ELF-1 (cell line): ENCODE measurements at regions not wholly inside any gene's neighbourhood (a gene's known extent, or its start where the extent isn't known, plus 50 kb on each side); places are given as distances from the start of the nearest gene placed in this dataset.

Source experiments
- DNase-seq: peaks from one replicate; pipeline ENCODE4 v3.0.0-alpha.2; 2016; ENCODE audit warnings: low read depth, low spot score

DNA sequence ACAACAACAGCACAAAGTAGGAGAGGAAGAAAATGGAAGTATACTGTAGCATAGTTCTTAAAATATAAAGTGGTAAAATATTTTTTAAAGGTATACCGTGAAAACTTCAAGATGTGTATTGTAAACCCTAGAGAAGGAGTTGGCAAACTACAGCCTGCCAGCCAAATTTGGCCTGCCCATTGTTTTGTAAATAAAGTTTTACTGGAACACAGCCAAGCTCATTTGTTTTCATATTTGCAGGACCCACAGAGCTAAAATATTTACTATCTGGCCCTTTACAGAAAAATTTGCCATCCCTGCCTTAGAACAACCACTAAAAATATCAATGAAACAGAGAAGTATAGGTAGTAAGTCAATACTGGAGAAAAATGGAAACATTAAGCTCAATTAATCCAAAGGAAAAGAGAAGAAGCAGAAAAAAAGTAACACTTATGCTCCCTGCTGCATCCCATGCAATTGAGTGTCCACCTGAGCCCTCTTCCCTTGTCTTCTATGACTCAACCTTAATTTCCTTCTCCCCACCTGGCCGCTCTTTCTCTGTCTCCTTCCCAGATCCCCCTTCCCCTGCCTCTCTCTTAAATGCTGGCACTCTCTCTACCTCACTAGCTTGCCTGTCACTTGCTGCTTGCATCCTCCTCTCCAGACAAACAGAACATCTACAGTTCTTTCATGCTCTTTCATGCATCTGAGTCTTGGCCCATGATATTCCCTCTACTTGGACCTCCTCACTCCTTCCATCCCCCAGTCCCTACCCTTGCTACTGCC is 50.6 kb upstream of the FER start:
- DNase-seq: no peak

DNA sequence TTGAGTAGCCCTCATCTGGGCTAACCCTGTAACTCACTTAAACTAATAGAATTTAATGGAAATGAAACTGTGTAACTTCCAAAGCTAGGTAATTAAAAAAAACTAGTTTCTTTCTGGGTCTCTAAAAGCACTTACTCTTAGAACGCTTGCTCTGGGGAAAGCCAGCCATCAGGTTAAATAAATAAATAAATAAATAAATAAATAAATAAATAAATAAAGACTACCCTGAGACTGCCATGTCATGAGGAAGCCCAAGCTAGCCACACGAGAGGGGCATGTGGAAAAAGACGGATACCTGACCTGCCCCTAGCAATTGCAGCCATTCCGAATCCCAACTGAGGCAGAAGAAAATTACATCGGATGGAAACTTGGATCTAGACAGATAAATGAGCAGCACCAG is 51.3 kb upstream of the FER start:
- DNase-seq: no peak

DNA sequence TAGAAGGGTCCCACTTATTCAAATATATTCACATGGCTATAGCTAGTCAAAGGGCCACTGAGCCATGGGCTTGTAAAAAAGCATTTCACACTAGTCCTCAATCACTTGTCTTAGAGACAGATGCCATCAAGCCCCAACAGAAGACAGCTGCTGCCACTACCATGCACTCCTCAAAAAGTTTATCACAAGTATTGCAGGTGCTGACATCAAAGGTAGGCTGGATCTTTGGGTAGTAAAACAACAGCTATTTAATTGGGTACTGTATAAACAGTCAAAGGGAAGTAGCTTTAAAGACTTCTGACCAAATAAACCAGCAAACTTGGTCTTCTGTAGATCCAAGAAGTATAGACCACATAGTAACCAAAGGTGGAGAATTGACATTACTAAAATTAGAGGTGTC is 59.2 kb upstream of the FER start:
- DNase-seq: no peak

DNA sequence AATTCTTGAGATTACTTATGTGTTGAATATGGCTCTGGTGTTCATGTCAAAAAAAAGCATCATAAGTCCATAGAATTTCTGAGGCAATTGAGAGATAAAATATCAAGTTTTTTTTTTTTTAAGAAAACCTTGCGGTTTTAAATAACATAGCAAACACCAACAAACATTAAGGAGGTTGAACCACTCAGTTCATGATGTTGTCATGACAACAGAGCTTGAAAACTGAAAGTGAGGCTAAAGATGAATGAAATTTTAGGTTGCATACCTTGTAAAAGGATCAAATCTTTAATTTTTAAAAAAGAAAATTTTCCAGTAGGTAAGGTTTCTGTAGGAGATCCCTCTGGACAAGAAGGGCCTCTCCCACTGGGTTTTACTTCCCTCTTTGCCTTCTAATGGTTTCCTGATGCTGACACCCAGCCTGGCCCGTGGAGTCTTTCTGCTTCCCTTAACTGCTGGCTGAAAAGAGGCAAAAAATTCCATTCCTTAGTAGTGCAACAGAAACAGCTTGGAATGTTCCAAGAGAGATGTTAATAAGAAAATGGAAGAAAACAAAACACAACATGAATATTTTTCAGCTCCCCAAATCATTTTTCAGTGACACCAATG is 60.0 kb upstream of the FER start:
- DNase-seq: no peak

DNA sequence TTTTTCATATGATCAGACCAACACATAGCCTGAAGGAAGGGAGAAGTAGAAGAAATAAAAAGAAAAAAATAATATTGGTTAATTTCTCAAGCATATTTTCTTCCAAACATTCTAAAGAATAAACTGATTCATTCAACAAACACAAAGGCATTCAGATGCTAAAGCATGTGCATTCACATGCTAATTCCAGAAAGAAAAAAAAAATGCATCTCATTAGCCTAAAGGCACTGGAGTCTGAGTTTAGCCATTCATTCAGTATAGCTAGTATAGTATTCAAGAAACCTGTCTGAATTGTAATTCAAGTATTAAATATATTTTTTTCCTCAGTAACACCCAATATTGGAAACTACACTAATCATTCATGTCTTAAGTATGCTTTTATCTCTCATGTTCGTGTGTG is 61.0 kb upstream of the FER start:
- DNase-seq: no peak

DNA sequence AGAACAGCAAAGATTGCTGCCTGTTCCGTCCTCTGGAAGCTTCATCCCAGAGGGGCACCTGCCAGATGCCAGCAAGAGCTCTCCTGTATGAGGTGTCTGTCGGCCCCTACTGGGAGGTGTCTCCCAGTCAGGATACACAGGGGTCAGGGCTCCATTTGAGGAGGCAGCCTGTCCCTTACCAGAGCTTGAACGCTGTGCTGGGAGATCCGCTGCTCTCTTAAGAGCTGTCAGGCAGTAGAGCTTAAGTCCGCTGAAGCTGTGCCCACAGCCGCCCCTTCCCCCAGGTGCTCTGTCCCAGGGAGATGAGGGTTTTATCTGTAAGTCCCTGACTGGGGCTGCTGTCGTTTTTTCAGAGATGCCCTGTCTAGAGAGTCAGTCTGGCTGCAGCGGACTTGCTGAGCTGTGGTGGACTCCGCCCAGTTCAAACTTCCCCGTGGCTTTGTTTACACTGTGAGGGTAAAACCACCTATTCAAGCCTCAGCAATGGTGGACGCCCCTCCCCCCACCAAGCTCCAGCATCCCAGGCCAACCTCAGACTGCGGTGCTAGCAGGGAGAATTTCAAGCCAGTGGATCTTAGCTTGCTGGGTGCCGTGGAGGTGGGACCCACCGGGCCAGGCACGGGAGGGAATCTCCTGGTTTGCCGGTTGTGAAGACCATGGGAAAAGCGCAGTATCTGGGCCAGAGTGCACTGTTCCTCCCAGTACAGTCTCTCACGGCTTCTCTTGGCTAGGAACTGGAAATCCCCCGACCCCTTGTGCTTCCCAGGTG is 62.1 kb upstream of the FER start:
- peak; percentile 93 for DNase-seq

DNA sequence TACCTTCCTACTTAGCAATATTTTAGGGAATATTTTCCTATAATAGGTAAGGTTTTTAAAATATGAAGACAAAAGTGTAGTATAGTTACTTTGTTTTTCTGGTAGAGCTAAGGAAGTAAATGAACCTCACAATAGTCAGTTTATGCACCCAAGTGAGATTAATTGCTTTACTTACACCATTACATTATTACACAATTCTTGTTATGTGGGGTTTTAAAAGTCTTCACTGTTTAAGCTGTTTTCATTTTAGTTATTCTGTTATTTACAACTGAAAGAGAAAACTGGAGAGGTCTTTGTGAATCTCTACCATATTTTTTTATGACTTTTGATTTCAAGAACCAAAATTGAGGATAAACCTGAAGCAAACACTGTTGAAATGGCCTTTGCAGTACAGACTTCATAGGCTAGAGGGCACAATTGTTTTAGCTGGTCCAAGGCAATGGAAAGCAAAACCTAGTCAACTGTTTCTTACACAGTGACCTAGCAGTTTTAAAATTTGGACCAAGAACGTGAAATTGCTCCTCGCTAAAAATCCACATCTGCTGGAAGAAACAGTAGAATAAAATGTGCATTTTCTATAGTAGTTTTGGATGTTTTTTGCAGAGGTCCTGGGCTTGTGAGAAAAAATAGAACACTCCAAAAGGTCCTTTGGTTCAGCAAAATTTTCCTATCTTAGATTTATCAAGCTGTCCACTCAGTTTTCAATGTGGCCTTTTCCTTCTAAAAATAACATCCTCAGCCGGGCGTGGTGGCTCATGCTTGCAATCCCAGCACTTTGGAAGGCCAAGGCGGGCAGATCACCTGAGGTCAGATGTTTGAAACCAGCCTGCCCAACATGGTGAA is 66.4 kb upstream of the FER start:
- peak; percentile 47 for DNase-seq

DNA sequence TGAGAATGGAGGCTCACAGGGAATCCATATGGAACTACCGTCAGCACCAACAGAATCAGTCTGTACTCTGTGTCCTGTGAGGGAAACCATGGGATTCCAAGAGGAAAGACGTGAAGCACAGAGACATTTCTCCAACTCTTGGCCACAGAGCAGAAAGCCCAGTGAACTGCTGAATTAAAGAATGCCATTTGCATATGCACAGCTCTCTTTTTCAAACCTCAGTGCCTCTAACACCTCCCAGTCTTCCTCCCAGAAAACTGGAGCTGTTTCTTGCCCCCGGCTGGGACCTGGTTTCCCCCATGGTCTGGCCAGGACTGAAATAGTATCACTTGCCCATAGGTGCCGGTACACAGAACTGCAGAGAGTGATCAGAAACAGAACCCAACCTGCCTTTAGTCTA is 69.6 kb upstream of the FER start:
- no peak for DNase-seq

DNA sequence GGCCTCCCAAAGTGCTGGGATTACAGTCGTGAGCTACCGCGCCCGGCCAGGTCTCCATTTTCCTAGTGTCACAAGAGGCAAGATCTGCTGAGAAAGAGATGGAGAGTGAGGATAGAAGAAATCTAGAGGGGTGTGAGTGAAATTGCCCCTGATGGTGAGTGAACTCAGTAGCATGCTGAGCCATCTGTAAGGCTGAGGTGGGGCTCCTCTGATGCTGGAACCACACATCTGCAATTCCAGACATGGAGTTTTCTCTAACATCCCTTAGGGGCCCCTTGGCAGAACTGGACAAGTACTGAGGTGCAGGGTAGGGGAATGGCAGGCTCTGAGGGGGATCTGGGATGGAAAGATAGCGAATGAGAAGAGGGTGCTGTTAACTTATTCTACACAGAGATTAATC is 72.0 kb upstream of the FER start:
- DNase-seq: no peak

DNA sequence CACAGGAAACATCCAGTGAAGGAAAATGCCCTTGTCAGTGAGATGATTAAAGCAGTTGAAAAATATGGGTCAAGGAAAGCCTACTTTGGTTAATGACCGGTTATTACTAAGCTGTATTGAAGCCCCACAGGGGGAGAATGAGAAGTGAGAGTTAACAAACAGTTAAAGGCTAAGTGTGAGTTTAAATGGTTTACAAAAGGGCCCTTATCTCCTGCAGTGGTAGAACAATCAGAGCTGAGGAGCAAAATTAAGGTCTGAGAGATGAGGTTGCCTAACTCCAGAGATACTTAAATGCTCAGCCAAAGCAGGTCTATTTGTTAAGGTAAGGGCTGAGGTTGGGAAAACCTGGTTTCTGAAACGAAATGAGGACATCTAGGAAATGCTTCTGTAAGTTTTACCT is 75.1 kb upstream of the FER start:
- no peak for DNase-seq

DNA sequence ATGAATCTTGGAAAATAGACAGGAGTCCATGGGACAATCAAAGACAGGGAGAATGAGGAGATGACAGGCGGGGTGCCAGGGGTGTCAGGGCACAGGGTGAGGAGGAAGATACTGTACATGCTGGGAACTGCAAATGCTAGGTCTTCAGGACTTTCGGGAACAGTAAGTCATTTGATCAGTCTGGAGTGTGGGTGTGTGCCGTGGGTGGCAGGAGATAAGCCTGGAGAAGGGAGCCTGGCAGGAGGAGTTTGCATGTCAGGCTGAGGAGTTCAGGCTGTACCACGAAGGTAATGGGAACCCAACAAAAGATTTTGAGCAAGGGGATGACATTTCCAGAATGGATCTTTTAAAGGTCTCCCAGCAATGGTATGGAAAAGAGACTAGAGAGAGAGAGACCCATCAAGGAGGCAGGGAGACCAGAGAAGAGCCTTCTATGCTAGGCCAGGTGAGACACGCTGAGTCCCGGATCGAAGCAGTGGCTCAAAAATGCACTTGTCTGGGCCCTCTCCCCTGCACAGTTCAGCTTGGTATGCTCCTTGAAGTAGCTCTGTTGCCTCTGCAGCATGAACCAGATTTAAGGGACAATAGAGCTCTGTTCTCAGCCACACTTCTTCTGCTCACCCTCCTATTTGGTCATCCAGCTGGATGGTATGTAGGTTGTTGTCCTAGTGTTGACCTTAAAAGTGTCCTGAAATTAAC is 77.0 kb upstream of the FER start:
- peak; percentile 8 for DNase-seq

DNA sequence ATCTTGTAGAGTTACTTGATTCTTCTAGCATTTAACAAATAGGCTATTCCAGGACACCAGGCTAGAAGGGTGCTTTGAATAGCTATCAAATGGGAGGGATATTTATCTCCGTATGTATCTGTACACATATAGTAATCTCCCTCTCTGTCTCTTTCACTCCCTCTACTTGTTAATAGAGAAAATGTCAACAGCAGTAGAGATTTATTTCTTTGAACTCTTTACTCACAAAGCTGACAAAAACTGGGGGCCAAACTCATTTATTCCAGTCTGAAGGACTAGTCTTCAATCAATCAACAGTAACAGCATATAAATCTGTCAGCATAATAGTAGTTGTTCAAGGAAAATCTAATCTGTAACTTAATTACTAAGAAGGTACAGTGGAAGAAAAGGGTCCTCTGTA is 78.2 kb upstream of the FER start:
- DNase-seq: no peak

DNA sequence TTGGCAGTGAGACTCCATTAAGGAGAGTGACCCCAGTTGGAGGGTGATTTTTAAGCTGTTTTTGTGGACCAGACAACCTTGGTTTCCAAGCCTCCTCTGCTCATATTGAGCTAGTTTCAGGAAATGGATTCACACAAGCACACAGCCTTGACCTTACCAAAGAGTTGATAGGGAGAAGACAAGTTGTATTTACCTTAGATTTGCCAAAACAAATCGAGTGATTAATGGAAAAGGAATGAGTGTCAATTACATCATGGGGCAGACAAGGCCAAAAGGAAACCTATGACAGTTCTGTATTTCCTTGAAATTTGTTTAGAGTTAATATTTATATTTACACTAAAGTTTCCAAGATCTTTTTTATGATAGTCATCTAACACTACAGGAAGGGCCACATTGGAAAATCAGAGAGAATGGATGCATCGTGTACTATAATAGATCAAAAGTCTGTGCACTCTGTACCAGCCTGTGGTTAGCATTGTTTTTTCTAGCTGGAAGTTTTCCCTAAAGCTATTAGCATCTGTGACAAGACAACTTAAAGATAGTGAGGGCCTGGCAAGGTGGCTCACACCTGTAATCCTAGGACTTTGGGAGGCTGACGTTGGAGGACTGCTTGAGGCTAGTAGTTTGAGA is 86.0 kb upstream of the FER start:
- DNase-seq: no peak

DNA sequence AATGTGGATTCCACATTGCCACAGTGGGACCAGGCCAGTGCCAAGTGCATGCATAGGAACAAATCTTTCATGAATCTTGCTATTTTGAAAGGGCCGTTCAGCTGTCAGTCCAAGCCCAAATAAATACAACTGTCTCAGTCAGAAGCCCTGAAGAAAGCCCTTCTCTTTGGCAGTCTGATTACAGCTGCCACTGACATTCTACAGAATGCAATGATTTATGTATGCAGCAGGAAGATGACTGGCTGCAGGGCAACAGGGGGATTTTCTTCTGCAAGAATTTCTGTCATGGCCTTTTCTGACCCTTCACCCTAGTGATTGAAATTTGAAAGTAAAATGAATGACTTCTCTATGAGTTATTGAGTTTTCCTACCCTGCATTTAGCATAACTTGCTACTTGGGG is 86.7 kb upstream of the FER start:
- DNase-seq: no peak

DNA sequence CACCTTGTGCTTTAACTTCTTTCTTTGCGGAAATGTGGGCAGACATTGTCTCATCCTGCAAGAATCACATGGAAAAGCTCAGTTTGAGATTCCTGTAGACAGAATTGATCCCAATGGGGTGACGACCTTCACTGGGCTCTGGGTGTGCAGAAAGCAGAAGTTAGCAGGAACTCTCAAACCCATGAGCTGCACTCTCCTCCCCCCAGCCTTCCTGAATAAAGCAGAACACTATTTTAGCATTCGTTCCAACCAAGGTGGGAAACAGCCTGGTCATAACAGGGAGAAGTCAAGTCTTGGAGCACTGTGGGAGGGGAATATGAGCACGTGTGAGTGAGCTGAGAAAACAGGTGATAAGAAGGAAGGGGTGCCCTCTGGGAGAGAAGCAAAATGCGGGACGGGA is 87.4 kb upstream of the FER start:
- no peak for DNase-seq

DNA sequence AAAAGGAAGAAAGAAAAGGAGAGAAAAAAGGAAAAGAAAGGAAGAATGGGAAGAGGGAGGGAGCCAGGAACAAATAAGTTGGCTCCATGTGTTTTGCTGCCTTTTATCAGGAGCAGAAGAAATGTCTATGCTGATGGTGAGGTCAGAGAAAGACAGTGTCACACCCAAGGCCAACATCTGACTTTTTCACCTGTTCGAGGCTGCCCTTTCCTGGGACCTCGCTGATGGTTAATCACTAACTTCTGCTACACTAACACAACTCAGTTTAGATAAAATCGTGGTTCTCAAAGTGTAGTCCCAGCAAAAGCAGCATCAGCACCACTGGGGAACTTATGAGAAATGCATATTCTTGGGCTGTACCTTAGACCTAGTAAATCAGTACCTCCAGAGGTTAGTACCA is 88.2 kb upstream of the FER start:
- no peak for DNase-seq

DNA sequence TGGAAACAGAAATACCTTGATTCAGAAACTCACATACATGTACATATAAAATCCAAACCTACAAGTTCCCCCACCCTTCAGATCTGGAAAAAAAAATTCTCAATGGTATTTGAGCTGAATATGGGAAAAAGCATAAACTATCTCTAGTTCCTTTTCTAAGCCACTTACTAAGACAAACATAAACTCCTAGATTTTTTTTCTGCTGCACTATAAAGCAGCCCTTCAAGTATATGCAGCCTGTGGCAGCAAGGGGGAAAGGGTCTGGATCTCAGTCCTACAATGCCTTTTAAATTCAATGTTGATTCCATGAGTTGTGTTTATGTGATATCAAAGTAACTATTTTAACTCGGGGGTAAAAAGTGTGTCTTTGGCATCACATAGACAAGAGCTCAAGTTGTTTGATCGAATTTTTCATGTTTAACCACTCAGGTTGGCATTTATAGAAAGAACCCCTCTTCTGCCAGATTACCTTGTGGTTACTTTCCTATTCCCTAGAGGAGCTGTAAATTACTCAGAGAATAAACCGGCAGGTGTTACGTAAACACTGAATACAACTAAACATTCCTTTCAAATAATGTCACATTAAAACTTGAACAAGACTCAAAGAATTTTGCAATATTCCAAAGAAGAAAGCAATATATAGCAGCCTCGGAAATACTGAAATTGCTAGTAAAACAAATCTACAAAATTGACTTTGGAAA is 91.8 kb upstream of the FER start:
- DNase-seq: no peak

DNA sequence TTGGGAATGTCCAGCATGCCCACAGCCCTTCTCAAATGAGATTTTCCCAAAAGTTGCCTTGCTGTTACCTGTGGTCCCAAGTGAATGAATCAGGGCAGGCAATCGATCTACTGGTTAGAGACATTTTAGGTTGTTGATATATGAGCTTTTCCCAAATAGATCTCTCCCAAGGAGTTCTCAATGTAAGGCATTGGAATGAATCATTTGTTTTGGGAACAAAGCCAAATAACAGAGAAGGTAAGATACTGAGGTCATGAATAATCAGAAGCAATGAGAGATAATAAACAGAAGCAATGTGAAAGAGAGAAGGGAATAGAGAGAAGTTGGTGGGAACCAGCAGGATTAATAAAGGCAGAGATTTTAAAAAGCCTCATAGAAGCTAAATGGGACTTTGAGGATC is 93.6 kb upstream of the FER start:
- no peak for DNase-seq

DNA sequence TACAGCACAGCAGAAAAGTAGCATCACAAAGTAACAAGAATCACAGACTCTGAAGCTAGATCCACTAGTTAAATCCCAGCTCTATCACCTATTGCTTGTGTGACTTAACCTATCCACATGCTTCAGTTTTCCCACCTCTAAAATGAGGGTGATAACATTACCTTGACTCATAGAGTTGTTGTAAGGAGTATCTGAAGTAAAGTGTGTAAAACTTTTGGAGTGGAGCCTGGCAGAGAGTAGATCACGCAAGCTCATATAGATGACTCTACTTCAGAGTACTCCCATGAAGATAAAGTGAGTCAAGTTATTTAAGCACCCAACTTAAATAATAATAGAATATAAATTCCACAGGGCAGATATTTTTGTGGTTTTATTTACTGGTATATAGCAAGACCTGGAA is 94.5 kb upstream of the FER start:
- DNase-seq: no peak

DNA sequence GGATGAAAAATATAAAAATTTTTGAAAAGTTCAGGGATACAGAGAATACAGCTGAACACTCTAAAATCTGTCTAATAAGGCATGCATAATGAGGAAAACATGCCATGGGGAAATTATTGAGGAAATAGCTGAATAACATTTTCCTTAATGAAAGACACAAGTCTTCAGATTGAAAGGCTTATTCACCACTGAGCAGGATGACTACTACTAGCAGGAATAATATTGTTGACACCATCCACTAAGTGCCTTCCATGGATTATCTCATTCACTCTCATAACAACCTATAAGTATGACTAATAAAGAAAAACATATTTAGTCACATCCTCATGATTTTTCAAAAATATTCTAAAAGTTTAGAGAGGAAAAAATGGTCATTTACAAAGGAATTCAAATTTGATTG is 96.7 kb upstream of the FER start:
- no peak for DNase-seq
